HEK293 (cell line): ENCODE measurements at regions not wholly inside any gene's neighbourhood (a gene's known extent, or its start where the extent isn't known, plus 50 kb on each side); places are given as distances from the start of the nearest gene placed in this dataset.

Experiments used
- CTCF ChIA-PET: fragments of 350-600 bp; formaldehyde crosslinking; extraction: SDS; loops from one replicate; lab custom pipeline; 2021; ENCODE audit warnings: antibody characterized with exemption; lab: Yijun Ruan, JAX
- POLR2A ChIA-PET: fragments of 300-600 bp; formaldehyde crosslinking; extraction: SDS; loops from one replicate; lab custom pipeline; 2020; ENCODE audit warnings: antibody characterized with exemption, inconsistent platforms; lab: Yijun Ruan, JAX
- H3K27ac ChIP-seq: fragments of 200-500 bp; sonication (Bioruptor generic); 2 replicates; pipeline ENCODE4 v1.5.1; 2014; ENCODE audit warnings: low read depth, low read length, control low read depth, inconsistent platforms; ENCODE audit errors: extremely low read depth
- H3K36me3 ChIP-seq, 2 experiments: fragments of 200-500 bp in 1 of 2; sonication (Bioruptor generic) in 1 of 2; 1 replicate in 1 of 2; 2 replicates in 1 of 2; pipeline ENCODE4 v1.5.1; 2014 to 2017; ENCODE audit warnings: inconsistent platforms in 2 of 2, low read length in 2 of 2; ENCODE audit not compliant: control insufficient read depth in 2 of 2, insufficient read depth in 1 of 2
- H3K4me1 ChIP-seq: fragments of 200-500 bp; sonication (Bioruptor generic); 2 replicates; pipeline ENCODE4 v1.5.1; 2014; ENCODE audit warnings: mild to moderate bottlenecking, low read length, inconsistent platforms; ENCODE audit not compliant: control insufficient read depth, insufficient read depth
- H3K4me3 ChIP-seq: 2 replicates; pipeline ENCODE4 v1.5.1; 2011; ENCODE audit warnings: low read depth, mild to moderate bottlenecking, control low read depth, low read length, moderate library complexity
- H3K9me3 ChIP-seq: fragments of 200-500 bp; sonication (Bioruptor generic); 2 replicates; pipeline ENCODE4 v1.5.1; 2014; ENCODE audit warnings: low read depth, low read length, inconsistent platforms; ENCODE audit not compliant: control insufficient read depth, insufficient read depth
- ATF2 ChIP-seq: fragments of 450-650 bp; formaldehyde crosslinking; IDR thresholded peaks from 2 replicates; pipeline ENCODE4 v1.5.1; 2016; ENCODE audit warnings: missing biosample characterization, missing genetic modification characterization, low read depth
- BCL11A ChIP-seq: fragments of 450-650 bp; formaldehyde crosslinking; IDR thresholded peaks from 2 replicates; pipeline ENCODE4 v1.5.1; 2016; ENCODE audit warnings: low read depth, missing biosample characterization, missing genetic modification characterization
- HOXA7 ChIP-seq: sonication (generic); formaldehyde crosslinking; IDR thresholded peaks from 2 replicates; pipeline ENCODE4 v1.8.1; 2022; ENCODE audit warnings: missing genetic modification reagents, borderline replicate concordance
- WT1 ChIP-seq: fragments of 450-650 bp; formaldehyde crosslinking; IDR thresholded peaks from 2 replicates; pipeline ENCODE4 v1.5.1; 2016; ENCODE audit warnings: missing biosample characterization, missing genetic modification characterization
- ZNF146 ChIP-seq: fragments of 450-650 bp; formaldehyde crosslinking; IDR thresholded peaks from 2 replicates; pipeline ENCODE4 v1.5.1; 2016; ENCODE audit warnings: missing biosample characterization, missing genetic modification characterization
- ZNF157 ChIP-seq: fragments of 450-650 bp; formaldehyde crosslinking; IDR thresholded peaks from 2 replicates; pipeline ENCODE4 v1.5.1; 2016; ENCODE audit warnings: missing biosample characterization, missing genetic modification characterization
- ZNF174 ChIP-seq: fragments of 450-650 bp; formaldehyde crosslinking; IDR thresholded peaks from 2 replicates; pipeline ENCODE4 v1.5.0; 2017; ENCODE audit warnings: missing biosample characterization, mild to moderate bottlenecking, missing genetic modification characterization
- ZNF221 ChIP-seq: fragments of 450-650 bp; formaldehyde crosslinking; IDR thresholded peaks from 2 replicates; pipeline ENCODE4 v1.5.1; 2017; ENCODE audit warnings: missing biosample characterization, missing genetic modification characterization, borderline replicate concordance
- ZNF341 ChIP-seq: fragments of 450-650 bp; formaldehyde crosslinking; IDR thresholded peaks from 2 replicates; pipeline ENCODE4; 2016; ENCODE audit warnings: low read depth, missing biosample characterization, missing genetic modification characterization
- ZNF350 ChIP-seq: fragments of 450-650 bp; formaldehyde crosslinking; IDR thresholded peaks from 2 replicates; pipeline ENCODE4 v1.5.0; 2017; ENCODE audit warnings: missing biosample characterization, mild to moderate bottlenecking, missing genetic modification characterization
- ZNF423 ChIP-seq: fragments of 450-650 bp; formaldehyde crosslinking; IDR thresholded peaks from 2 replicates; pipeline ENCODE4 v1.5.1; 2016; ENCODE audit warnings: missing biosample characterization, missing genetic modification characterization
- ZNF548 ChIP-seq: fragments of 450-650 bp; formaldehyde crosslinking; IDR thresholded peaks from 2 replicates; pipeline ENCODE4 v1.5.1; 2016; ENCODE audit warnings: missing biosample characterization, missing genetic modification characterization
- ZNF558 ChIP-seq: fragments of 450-650 bp; formaldehyde crosslinking; IDR thresholded peaks from 2 replicates; pipeline ENCODE4 v1.5.1; 2016; ENCODE audit warnings: missing biosample characterization, missing genetic modification characterization
- ZNF596 ChIP-seq: fragments of 450-650 bp; IDR thresholded peaks from 2 replicates; pipeline ENCODE4 v1.5.0; 2018; ENCODE audit warnings: missing biosample characterization, mild to moderate bottlenecking, missing genetic modification characterization, moderate library complexity
- ZNF610 ChIP-seq: fragments of 450-650 bp; formaldehyde crosslinking; IDR thresholded peaks from 2 replicates; pipeline ENCODE4 v1.5.1; 2016; ENCODE audit warnings: missing biosample characterization, missing genetic modification characterization, borderline replicate concordance
- ZNF658 ChIP-seq: fragments of 450-650 bp; formaldehyde crosslinking; IDR thresholded peaks from 2 replicates; pipeline ENCODE4; 2016; ENCODE audit warnings: missing biosample characterization, missing genetic modification characterization
- ZNF692 ChIP-seq: fragments of 450-650 bp; formaldehyde crosslinking; IDR thresholded peaks from 2 replicates; pipeline ENCODE4 v1.5.1; 2016; ENCODE audit warnings: missing biosample characterization, missing genetic modification characterization
- ZNF747 ChIP-seq: fragments of 450-650 bp; formaldehyde crosslinking; IDR thresholded peaks from 2 replicates; pipeline ENCODE4 v1.5.1; 2016; ENCODE audit warnings: missing biosample characterization, missing genetic modification characterization
- ZNF76 ChIP-seq: fragments of 450-650 bp; formaldehyde crosslinking; IDR thresholded peaks from 2 replicates; pipeline ENCODE4; 2016; ENCODE audit warnings: low read depth, missing biosample characterization, missing genetic modification characterization, borderline replicate concordance
- ZNF830 ChIP-seq: fragments of 450-650 bp; IDR thresholded peaks from 2 replicates; pipeline ENCODE4 v1.5.0; 2018; ENCODE audit warnings: missing biosample characterization, missing genetic modification characterization, low read depth, mild to moderate bottlenecking, moderate library complexity
- ZSCAN16 ChIP-seq: fragments of 450-650 bp; formaldehyde crosslinking; IDR thresholded peaks from 2 replicates; pipeline ENCODE4 v1.5.1; 2016; ENCODE audit warnings: missing biosample characterization, missing genetic modification characterization
- ZSCAN23 ChIP-seq: fragments of 450-650 bp; formaldehyde crosslinking; IDR thresholded peaks from 2 replicates; pipeline ENCODE4 v1.5.1; 2016; ENCODE audit warnings: missing biosample characterization, missing genetic modification characterization
- TF ChIP-seq, protein P1 (sequence below): fragments of 450-650 bp; formaldehyde crosslinking; conservative IDR thresholded peaks from 2 replicates; pipeline ENCODE4 v1.5.1; 2016; ENCODE audit warnings: low read depth, missing biosample characterization, missing genetic modification characterization
- TF ChIP-seq, protein P2 (sequence below): fragments of 450-650 bp; formaldehyde crosslinking; IDR thresholded peaks from 2 replicates; pipeline ENCODE4 v1.5.1; 2017; ENCODE audit warnings: missing biosample characterization, missing genetic modification characterization
- TF ChIP-seq, protein P3 (sequence below): fragments of 450-650 bp; formaldehyde crosslinking; IDR thresholded peaks from 2 replicates; pipeline ENCODE4 v1.5.1; 2016; ENCODE audit warnings: missing biosample characterization, missing genetic modification characterization

DNA sequence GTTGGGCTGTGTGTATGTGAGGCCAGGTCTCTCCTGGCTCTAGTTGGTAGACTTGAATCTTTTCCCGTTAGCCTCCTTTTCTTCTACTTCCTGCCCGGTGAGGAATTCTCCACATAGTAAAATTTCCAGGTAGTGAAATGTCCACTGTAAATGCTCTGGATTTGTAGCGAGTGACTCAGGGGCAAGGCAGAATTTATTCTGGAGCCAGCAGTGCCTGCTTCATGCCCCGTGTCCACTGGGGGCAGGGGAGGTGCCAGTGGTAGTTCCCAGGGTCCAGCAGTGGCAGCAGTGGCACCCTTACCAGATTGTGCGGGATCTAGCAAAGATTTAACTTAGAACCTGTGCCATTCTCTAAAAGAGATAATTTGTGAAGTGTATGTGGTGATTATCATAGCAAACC lies 74.5 kb upstream of the USP24 start (continued):
- TF ChIP-seq, protein P1, sequence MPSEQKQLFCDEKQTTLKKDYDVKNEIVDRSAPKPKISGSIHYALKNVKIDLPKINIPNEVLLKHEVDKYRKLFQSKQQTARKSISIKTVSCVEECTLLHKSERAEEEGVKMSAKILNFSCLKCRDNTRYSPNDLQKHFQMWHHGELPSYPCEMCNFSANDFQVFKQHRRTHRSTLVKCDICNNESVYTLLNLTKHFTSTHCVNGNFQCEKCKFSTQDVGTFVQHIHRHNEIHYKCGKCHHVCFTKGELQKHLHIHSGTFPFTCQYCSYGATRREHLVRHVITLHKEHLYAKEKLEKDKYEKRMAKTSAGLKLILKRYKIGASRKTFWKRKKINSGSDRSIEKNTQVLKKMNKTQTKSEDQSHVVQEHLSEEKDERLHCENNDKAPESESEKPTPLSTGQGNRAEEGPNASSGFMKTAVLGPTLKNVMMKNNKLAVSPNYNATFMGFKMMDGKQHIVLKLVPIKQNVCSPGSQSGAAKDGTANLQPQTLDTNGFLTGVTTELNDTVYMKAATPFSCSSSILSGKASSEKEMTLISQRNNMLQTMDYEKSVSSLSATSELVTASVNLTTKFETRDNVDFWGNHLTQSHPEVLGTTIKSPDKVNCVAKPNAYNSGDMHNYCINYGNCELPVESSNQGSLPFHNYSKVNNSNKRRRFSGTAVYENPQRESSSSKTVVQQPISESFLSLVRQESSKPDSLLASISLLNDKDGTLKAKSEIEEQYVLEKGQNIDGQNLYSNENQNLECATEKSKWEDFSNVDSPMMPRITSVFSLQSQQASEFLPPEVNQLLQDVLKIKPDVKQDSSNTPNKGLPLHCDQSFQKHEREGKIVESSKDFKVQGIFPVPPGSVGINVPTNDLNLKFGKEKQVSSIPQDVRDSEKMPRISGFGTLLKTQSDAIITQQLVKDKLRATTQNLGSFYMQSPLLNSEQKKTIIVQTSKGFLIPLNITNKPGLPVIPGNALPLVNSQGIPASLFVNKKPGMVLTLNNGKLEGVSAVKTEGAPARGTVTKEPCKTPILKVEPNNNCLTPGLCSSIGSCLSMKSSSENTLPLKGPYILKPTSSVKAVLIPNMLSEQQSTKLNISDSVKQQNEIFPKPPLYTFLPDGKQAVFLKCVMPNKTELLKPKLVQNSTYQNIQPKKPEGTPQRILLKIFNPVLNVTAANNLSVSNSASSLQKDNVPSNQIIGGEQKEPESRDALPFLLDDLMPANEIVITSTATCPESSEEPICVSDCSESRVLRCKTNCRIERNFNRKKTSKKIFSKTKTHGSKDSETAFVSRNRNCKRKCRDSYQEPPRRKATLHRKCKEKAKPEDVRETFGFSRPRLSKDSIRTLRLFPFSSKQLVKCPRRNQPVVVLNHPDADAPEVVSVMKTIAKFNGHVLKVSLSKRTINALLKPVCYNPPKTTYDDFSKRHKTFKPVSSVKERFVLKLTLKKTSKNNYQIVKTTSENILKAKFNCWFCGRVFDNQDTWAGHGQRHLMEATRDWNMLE (tag by site-specific recombination) = no peak
- TF ChIP-seq ZNF423 (tag by site-specific recombination) (no peak), ATF2 (tag by site-specific recombination) (no peak), ZSCAN16 (tag by site-specific recombination) (no peak), ZNF596 (tag by site-specific recombination) (no peak)

DNA sequence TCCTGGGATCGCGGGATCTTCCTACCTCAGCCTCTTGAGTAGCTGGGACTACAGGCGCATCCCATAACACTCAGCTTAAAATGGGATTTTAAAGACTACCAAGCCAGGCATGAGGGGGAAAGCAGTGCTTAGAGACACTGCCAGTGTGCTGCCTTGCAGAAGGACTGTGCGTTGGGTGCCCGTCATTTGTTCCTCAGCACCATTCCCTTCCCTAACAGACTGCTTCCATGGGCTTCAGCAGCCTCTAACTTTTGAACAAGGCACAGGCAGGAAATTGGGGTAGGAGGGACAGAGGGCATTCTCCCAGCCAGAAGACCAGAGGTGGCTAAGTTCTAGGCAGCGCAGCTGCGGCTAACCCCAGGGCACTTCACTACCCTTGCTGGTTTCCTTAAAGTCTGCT lies 73.9 kb upstream of the USP24 start:
- H3K4me1 ChIP-seq = no peaks in the 10 kb centered on the region
- POLR2A ChIA-PET = no interaction called here
- CTCF ChIA-PET = interaction anchor here (1.0 to 1.7 kb wide), 4 partner anchors 8 to 1296 kb away, joined by 3 to 6 read pairs (median 4); no protein-coding TSS in a partner anchor
- no peak overlapping the region for H3K27ac ChIP-seq
- no peaks in the 10 kb centered on the region for H3K9me3 ChIP-seq
- no peak overlapping the region for H3K4me3 ChIP-seq
- no peak for TF ChIP-seq ZNF658 (tag by site-specific recombination)
- no peak for TF ChIP-seq ZNF341 (tag by site-specific recombination)
- TF ChIP-seq ZNF146 (tag by site-specific recombination) = no peak
- TF ChIP-seq ZNF747 (tag by site-specific recombination) = no peak
- no peak for TF ChIP-seq ZNF558 (tag by site-specific recombination)
- no peak for TF ChIP-seq ZNF221
- no peak for TF ChIP-seq ZNF174 (tag by site-specific recombination)
- TF ChIP-seq, protein P2, sequence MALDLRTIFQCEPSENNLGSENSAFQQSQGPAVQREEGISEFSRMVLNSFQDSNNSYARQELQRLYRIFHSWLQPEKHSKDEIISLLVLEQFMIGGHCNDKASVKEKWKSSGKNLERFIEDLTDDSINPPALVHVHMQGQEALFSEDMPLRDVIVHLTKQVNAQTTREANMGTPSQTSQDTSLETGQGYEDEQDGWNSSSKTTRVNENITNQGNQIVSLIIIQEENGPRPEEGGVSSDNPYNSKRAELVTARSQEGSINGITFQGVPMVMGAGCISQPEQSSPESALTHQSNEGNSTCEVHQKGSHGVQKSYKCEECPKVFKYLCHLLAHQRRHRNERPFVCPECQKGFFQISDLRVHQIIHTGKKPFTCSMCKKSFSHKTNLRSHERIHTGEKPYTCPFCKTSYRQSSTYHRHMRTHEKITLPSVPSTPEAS (tag by site-specific recombination) = no peak
- TF ChIP-seq ZNF76 (tag by site-specific recombination) = no peak
- TF ChIP-seq ZNF830 = no peak
- TF ChIP-seq ZNF548 (tag by site-specific recombination) = no peak
- no peak for TF ChIP-seq ZNF610 (tag by site-specific recombination)
- no peak for TF ChIP-seq ZNF692
- no peak for TF ChIP-seq ZNF350
- TF ChIP-seq, protein P3, sequence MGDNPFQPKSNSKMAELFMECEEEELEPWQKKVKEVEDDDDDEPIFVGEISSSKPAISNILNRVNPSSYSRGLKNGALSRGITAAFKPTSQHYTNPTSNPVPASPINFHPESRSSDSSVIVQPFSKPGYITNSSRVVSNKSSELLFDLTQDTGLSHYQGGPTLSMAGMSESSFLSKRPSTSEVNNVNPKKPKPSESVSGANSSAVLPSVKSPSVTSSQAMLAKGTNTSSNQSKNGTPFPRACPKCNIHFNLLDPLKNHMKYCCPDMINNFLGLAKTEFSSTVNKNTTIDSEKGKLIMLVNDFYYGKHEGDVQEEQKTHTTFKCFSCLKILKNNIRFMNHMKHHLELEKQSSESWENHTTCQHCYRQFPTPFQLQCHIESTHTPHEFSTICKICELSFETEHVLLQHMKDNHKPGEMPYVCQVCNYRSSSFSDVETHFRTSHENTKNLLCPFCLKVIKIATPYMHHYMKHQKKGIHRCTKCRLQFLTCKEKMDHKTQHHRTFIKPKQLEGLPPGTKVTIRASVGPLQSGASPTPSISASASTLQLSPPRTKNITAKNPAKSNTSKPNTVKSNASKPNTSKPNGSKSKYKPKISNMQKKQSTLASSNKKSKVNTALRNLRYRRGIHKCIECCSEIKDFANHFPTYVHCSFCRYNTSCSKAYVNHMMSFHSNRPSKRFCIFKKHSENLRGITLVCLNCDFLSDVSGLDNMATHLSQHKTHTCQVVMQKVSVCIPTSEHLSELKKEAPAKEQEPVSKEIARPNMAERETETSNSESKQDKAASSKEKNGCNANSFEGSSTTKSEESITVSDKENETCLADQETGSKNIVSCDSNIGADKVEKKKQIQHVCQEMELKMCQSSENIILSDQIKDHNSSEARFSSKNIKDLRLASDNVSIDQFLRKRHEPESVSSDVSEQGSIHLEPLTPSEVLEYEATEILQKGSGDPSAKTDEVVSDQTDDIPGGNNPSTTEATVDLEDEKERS (tag by site-specific recombination) = no peak
- no peak for TF ChIP-seq ZNF157
- TF ChIP-seq WT1 (tag by site-specific recombination) = no peak
- TF ChIP-seq HOXA7 (CRISPR knock-in tag) = no peak
- no peak for TF ChIP-seq BCL11A (tag by site-specific recombination)
- TF ChIP-seq ZSCAN23 (tag by site-specific recombination) = no peak
- no peaks in the 10 kb centered on the region for H3K36me3 ChIP-seq
